ENCODE measurements at regions not wholly inside any gene's neighbourhood (a gene's known extent, or its start where the extent isn't known, plus 50 kb on each side); places are given as distances from the start of the nearest gene placed in this dataset.
"Not testable (repeated sequence)": the region's sequence is repeated elsewhere in the genome, so short reads cannot be mapped to it uniquely, and the experiment has no call there.

- no peak for DNase-seq
These were observed 69.7 kb upstream of the SIRPA start for GRCh38 chr20:1825507-1825906.

DNA sequence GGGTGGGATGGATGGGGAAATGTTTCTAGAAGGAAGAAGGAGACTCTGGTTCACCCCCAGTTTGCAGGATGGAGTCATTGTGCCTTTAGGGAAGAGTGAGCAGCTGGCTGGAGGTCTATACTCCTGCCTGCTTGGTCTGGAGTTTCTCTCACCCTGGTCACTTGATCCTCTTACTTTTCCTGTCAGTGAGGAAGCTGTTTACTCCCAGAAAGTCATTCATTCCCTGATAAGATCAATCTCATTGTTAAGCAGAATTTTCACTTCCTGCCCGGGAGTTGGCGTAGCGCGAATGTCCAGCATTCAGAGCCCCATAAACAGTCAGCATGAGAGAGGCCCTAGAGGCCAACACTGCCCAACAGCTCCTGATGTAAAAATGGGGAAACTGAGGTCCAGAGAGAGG is 70.4 kb upstream of the SIRPA start:
- DNase-seq: no peak

DNA sequence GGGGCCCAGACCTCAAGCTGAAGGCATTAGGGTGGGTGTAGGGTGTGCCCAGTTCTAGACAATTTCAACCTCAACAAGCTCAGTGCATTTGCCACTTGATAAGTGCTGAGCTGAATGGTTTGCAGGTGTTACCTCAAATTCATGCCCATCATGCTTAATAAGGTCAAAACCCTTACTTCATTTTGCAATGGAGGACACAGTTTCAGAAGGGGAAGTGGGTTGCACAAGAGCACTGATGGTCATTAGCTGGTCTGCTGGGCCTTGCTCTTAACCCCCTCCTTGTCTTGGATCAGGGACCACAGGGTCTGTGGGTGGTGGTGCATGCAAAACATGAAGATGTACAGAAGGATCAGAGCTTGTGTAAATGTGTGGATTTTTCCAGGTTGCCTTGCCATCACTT is 71.0 kb upstream of the SIRPA start:
- DNase-seq: no peak

DNA sequence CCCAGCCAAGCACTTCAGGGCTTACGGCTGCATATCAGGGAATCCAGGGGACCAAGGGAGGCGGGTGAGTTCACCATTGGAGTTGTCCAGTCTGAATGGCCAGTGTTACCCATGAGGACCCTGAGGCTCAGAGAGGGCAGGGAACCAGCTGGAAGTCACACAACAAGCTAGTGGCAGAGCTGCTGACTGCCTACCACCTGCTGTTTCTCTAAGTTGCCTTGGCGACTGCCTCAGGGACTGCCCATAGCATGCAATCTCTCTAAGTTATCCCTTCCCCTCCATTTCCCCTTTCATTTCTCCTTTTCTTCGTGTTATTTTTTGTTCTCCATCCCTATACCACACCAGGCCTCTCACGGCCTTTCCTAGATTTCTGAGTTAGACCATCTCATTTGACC is 71.8 kb upstream of the SIRPA start:
- no peak for DNase-seq

- no peak for DNase-seq
These were observed 72.4 kb upstream of the SIRPA start for GRCh38 chr20:1822564-1823449.

DNA sequence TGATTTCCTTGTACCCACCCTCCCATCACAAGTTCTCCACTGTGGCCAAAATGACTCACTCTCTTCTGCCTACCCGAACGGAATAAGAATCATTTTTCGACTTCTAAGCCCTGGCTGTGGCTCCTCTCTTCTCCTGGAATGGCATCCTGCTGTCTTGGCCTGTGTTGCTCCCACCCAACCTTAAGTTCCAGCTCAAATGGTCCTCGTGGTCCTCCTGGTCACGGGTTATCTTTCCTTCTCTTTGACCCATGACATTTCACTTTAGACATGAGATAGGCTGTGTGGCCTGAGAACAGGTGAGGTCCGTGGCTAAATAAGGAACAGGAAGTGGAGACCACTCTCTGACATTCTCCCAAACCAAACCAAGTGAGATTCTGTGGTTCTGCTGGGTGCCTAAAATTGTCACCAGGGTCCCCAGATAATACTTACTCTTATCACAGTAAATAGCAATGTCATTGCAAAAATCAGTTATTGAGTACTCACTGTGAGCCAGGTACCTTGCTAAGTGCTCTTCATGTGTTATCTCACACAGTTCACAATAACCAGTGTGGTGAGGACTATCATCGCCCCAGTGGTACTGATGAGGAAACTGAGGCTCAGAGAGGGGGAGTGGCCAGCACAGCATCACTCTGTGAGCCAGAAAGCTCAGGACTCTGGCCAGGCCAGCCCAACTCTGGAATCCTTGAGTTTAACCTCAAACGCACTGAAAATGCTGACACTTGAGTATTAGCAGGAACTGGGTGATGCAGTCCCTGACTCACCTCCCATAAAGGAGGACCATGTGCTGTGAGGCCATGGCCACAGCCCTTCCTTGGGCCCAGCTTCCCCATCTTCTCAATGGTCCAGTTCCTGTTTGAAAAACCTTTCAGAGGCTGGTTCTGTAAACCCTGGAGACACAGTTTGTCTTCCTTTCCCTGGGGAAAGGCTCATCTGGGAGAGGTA is 74.8 kb upstream of the SIRPA start:
- DNase-seq: no peak

- no peak for DNase-seq
These were observed 75.7 kb upstream of the SIRPA start for GRCh38 chr20:1819311-1820137.

- no peak for DNase-seq
These were observed 76.3 kb upstream of the SIRPA start for GRCh38 chr20:1818895-1819294.

GRCh38 chr20:1818247-1818840 is 76.9 kb upstream of the SIRPA start:
- DNase-seq: no peak

DNA sequence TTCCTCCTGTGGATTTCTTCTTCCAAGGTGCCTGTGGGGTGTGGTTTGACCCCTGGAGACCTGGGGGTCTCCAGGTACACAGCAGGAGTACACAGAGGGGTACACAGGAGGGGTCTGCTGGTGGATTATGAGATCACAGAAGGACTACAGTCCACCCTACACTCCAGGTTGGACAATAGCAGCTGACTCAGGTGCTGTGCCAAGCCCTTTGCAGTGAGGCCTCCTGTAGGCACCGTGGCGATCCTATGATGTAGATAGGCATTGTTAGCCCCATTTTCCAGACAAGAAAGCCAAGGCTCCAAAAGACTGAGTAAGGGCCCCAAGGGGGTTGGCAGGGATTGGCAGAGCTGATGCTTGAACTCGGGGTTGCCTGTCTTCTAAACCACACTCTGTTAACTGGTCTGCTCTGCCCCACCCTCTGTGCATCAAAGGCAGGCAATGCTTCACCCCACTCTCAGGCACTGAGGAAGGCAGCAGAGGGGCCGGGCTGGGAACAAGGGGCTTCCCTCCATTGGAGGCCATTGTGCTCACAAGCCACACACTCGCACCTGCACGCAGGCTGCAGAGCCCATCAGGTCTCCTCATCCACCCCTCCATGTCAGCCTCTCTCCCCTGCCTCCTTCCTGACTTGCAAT is 77.5 kb upstream of the SIRPA start:
- DNase-seq: no peak

GRCh38 chr20:1816384-1817381 is 78.5 kb upstream of the SIRPA start:
- no peak for DNase-seq

- no peak for DNase-seq
These were observed 79.6 kb upstream of the SIRPA start for GRCh38 chr20:1815502-1816085.

DNA sequence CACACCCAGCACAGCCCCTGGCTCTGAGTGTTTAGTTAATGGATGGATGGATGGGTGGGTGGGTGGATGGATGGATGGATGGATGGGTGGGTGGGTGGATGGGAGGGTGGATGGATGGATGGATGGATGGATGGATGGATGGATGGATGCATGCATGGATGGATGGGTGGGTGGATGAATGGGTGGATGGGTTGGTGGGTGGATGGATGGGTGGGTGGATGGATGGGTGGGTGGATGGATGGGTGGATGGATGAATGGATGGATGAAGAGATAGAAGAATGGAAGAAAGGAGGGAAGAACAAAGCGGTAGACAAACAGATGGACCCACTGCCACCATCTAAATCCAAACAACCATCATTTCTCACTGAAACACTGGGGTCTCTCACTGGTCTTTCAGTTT is 80.3 kb upstream of the SIRPA start:
- not testable (repeated sequence) for DNase-seq

DNA sequence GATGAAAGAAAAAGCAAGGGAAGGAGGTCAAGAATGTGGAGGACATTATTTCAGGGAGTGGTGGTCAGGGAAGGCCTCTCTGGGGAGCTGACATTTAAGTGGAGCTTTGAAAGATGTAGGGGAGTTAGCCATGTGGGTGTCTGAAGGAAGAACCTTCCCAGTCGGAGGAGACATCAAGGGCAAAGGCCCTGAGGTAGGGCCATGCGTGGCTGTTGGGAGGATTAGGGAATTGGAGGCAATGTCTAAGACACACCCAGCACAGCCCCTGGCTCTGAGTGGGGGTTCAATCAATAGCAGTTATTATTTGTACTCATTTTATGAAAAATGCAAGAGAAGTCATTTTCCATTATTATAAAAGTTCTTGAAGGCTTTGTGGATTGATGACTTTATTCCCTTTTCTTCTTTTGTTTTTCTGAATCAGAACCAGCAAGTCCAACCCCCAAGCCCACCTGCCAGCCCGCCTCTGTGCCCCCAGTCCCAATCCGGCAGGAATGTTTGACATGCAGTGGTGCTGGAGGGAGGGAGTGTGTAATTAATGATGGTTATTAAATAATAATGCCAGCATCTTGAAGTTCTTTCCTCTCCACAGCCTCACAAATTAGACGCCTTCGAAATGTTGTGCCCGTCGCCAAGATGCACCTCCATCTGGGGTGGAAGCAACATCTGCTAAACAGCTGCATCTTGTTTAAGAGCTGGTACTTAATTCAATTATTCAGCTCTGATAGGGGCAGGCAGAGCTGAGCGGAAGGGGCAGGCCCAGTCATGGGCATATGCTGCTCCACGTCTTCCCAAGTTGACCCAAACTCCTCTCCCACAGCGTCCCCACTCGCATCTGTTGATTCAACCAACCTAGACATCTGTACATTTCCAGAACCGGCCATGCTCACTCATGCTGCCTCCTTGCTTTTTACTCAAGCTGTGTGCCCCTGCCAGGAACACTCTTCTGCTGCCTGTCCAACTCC is 81.3 kb upstream of the SIRPA start:
- DNase-seq: no peak

DNA sequence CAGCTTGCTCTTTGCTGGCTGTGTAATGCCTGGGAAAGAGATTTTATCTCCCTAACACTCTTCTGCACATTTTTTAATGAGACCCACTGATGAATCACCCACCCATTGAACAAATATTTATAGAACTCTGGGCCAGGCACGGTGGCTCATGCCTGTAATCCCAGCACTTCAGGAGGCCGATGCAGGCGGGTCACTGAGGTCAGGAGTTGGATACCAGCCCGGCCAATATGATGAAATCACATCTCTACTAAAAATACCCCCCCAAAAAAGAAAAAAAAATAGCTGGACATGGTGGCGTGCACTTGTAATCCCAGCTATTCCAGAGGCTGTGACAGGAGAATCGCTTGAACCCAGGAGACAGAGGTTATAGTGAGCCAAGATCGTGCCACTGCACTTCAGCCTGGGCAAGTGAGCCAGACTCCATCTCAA is 82.1 kb upstream of the SIRPA start:
- DNase-seq: no peak

- no peak for DNase-seq
These were observed 83.3 kb upstream of the SIRPA start for GRCh38 chr20:1811621-1812498.

DNA sequence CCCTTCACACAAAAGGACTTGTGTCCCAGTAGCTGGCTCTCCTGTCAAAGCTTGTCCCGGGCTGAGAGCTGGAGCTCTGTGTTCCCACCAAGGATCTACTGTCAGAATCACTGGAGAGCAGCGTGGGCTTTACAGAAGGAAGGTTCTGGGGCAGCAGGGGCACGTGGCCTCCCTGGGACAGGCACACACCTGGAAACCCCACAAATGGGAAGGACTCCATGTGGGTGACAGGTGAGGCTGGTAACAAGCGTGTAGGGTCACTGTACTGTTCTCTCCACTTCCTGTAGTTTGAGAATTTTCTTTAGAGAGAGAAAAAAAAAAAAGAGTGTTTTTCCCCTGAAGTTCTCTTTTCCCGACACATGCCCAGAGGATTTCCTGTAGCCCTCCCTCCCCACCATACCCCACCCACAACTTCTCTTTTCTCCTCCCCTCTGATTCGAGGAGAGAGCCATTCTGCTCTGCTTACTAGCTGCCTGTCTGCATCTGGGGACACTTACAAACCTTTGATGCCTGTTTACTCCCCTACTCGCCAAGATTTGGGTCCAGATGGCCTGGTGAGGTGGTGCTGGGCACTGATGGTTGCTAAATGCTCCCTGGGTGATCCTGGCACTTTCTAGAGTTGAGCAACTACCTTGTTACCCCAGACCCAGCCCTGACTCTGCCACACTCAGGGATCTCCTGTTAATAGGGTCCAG is 84.1 kb upstream of the SIRPA start:
- peak in 1 of 2 donors; percentile 60 for DNase-seq
